Vagina (tissue), 2 donors: ENCODE measurements at regions not wholly inside any gene's neighbourhood (a gene's known extent, or its start where the extent isn't known, plus 50 kb on each side); places are given as distances from the start of the nearest gene placed in this dataset.

Source experiments
- CTCF ChIP-seq, 3 experiments: fragments of 450-650 bp in 2 of 3; fragments of 200-600 bp in 1 of 3; sonication (generic) in 1 of 3; IDR thresholded peaks; one replicate each; pipeline ENCODE4 v1.5.1; 2017 to 2019; ENCODE audit warnings: antibody characterized with exemption in 3 of 3, mild to moderate bottlenecking in 2 of 3, moderate library complexity in 2 of 3
- POLR2A ChIP-seq, 2 donors: fragments of 450-650 bp; IDR thresholded peaks; one replicate each; pipeline ENCODE4 v1.6.1; 2017; ENCODE audit warnings: antibody characterized with exemption in 2 of 2, mild to moderate bottlenecking in 2 of 2, moderate library complexity in 2 of 2
- POLR2AphosphoS5 ChIP-seq, 2 donors: sonication (generic); formaldehyde crosslinking; IDR thresholded peaks; one replicate each; pipeline ENCODE4 v1.9.0; 2017; ENCODE audit warnings: antibody characterized with exemption in 2 of 2, mild to moderate bottlenecking in 2 of 2, low read depth in 1 of 2; ENCODE audit not compliant: insufficient read depth in 1 of 2

GRCh38 chr9:78539188-78539587, 242.3 kb downstream of the PSAT1 start:
- TF ChIP-seq POLR2A (IDR thresholded peaks at IDR 0.05), result no peak
- TF ChIP-seq CTCF (IDR thresholded peaks at IDR 0.05), result no peak
- no peak for TF ChIP-seq POLR2AphosphoS5 (IDR thresholded peaks at IDR 0.05; ENCODE audit: insufficient read depth in 1 of 2, low read depth in 1 of 2)
